Fibroblast of the aortic adventitia (primary cell): ENCODE measurements at regions not wholly inside any gene's neighbourhood (a gene's known extent, or its start where the extent isn't known, plus 50 kb on each side); places are given as distances from the start of the nearest gene placed in this dataset.

Experiments used
- DNase-seq: peaks from one replicate; pipeline ENCODE4 v3.0.0-alpha.2; 2010; ENCODE audit warnings: low read depth
- H3K4me3 ChIP-seq: 2 replicates; pipeline ENCODE4 v1.5.1; 2011; ENCODE audit warnings: low read depth, mild to moderate bottlenecking, control low read depth, low read length, moderate library complexity
- TF ChIP-seq, protein P1 (sequence below): IDR thresholded peaks from 2 replicates; pipeline ENCODE4 v1.5.1; 2011; ENCODE audit warnings: mild to moderate bottlenecking, low read length, control low read depth, inconsistent platforms; ENCODE audit not compliant: insufficient read depth

DNA sequence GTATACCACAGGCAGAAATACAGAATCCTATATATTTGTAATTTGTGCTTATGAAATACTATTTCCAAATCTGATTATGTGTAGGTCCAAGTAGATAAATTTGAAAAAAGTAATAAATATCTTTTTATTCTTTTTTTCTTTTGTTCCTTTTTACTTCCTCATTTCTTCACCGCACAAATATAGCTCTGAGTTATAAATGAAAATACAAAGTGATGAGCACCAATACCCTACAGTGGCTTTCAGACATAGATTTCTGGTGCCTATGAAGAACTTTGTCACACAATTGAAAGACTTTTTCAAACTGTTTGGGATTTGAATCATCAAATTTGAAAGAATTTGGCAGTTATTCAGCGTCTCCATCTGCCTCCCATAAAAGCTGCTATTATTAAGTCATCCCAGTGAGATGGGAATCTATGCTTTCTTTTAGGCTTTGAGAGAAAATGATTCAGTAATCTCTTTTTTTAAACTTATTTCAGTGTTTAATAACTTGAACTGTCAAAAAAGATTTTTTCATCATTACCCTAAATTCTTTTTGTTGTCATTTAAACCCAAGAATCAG, 363.6 kb upstream of the GOLIM4 start:
- TF ChIP-seq, protein P1, sequence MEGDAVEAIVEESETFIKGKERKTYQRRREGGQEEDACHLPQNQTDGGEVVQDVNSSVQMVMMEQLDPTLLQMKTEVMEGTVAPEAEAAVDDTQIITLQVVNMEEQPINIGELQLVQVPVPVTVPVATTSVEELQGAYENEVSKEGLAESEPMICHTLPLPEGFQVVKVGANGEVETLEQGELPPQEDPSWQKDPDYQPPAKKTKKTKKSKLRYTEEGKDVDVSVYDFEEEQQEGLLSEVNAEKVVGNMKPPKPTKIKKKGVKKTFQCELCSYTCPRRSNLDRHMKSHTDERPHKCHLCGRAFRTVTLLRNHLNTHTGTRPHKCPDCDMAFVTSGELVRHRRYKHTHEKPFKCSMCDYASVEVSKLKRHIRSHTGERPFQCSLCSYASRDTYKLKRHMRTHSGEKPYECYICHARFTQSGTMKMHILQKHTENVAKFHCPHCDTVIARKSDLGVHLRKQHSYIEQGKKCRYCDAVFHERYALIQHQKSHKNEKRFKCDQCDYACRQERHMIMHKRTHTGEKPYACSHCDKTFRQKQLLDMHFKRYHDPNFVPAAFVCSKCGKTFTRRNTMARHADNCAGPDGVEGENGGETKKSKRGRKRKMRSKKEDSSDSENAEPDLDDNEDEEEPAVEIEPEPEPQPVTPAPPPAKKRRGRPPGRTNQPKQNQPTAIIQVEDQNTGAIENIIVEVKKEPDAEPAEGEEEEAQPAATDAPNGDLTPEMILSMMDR = no peak
- DNase-seq = no peak
- no peak overlapping the region for H3K4me3 ChIP-seq

DNA sequence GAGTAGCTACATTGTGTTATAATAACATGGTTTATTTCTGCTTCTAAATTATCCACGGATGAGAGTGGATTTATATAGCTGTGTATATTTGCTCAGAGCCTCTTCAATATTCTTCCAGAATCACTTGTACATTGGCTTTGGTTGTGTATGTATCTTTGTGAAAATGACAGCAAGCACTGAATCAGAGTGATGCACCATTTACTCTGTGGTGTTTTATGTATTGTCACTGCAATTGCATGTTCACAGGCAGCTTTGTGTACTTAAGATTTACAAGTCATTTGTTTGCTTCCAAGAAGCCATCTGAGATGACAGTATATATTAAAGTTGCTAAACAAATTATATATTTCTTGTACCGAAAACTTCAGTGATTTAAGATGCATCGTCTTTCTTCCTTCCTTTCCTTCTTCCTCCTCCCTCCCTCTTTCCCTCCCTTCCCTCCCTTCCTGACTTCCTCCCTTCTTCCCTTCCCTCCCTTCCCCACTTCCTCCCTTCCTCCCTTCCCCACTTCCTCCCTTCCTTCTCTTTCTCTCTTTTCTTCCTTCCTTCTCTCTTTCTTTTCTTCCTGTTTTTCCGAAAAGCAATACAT, 362.3 kb upstream of the GOLIM4 start:
- no peak for DNase-seq
- no peak overlapping the region for H3K4me3 ChIP-seq
- TF ChIP-seq, protein P1 = no peak

DNA sequence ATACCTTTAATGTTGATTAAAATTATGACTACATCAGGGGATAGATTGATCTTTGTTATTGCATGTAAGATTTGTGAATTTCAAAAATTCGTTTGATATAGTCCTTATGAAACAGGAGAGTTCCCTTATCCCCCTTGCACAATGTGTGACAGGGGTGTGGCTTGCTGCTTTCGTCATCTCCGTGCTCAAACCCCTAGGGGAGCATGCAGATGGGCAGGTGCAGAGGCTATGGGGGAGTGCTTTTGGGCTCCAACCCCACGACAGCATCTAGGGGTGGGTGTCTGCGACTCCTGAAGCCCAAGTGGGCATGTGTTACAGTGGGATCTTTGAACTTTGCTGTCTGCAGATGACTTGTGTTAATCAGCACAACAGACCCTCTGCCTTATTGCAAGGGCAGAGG, 360.1 kb upstream of the GOLIM4 start:
- TF ChIP-seq, protein P1 = no peak
- no peak for DNase-seq
- H3K4me3 ChIP-seq = no peak overlapping the region

DNA sequence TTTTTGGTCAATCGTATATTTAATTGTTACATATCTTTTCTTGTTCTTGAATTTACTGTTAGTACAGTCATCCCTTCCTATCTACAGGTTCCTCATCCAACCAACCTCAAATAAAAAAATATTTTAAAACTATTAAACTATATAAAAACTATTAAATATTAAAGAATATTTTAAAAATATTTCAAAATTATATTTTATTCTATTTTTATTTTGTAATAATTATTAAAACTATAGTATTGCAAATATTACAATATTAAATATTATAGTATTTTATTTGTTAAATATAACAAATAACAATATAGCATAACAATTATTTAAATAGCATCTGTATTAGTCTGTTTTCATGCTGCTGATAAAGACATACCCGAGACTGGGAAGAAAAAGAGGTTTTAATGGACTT, 357.9 kb upstream of the GOLIM4 start:
- H3K4me3 ChIP-seq = no peak overlapping the region
- DNase-seq = no peak
- TF ChIP-seq, protein P1 = no peak

DNA sequence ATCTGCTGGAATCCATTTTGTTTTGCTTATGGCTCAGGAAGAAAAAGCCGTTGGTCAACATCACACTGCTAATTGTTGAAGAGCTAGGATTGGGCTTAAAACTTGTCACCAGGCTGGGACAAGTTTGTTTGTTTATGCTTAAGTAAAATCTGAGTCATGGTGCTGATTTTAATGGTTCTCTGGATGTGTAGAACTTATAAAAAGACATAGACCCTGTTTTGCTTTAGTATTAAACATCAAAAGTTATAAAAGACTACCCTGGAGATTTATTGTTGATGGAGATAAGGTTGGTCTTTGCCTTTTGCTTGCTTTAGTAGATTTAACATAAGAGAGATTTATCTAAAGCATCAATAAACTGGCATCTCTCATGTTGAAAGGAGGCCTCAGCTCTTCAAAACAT, 348.2 kb upstream of the GOLIM4 start:
- TF ChIP-seq, protein P1 = no peak
- no peak for DNase-seq
- H3K4me3 ChIP-seq = no peak overlapping the region

DNA sequence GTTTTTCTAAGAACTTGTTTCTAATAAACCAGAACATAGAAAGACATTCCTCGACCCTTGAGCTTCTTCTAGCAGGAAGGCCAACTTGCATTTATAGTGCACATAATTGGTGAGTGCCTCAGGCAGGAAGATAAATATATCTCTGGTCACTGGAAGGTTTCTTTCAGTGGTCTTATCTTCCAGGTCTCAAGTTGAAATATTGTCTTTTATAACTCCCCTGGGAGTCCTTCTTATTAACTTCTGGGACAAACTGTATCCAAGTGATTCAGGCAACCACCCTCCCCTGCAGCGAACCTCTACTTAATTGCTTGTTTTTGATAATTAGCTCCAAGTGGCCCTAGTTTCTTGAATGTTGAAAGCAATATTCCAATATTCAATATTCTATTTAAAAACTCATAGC, 346.8 kb upstream of the GOLIM4 start:
- TF ChIP-seq, protein P1 = no peak
- no peak for DNase-seq

DNA sequence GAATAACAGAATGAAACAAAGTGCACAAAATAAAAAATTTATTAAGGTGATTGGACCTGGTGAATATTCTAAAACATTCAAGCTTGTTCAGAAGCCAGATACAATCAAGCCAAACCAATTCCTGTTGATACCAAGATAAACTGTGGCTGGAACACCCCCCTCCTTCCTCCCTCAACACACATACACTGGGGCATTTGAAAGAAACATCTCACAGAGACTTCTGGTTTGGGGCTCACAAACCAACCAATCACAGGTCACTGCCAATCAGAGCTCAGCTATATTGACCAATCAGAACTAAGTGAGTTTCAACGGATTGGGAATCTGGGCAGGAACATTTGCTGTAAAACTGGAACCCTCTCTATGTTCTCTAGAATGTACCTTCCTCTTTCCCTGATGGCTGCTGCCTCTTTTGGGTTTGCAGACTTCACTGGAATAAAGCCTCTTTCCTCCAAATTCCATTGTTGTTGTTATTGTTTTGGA, 340.6 kb upstream of the GOLIM4 start:
- no peak for DNase-seq
- no peak overlapping the region for H3K4me3 ChIP-seq
- TF ChIP-seq, protein P1 = no peak

More for the DNA sequence above, 346.8 kb upstream of the GOLIM4 start:
- H3K4me3 ChIP-seq = no peak overlapping the region
